ENCODE measurements at regions not wholly inside any gene's neighbourhood (a gene's known extent, or its start where the extent isn't known, plus 50 kb on each side); places are given as distances from the start of the nearest gene placed in this dataset.

- TF ChIP-seq, protein P1, sequence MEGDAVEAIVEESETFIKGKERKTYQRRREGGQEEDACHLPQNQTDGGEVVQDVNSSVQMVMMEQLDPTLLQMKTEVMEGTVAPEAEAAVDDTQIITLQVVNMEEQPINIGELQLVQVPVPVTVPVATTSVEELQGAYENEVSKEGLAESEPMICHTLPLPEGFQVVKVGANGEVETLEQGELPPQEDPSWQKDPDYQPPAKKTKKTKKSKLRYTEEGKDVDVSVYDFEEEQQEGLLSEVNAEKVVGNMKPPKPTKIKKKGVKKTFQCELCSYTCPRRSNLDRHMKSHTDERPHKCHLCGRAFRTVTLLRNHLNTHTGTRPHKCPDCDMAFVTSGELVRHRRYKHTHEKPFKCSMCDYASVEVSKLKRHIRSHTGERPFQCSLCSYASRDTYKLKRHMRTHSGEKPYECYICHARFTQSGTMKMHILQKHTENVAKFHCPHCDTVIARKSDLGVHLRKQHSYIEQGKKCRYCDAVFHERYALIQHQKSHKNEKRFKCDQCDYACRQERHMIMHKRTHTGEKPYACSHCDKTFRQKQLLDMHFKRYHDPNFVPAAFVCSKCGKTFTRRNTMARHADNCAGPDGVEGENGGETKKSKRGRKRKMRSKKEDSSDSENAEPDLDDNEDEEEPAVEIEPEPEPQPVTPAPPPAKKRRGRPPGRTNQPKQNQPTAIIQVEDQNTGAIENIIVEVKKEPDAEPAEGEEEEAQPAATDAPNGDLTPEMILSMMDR (IDR thresholded peaks at IDR 0.05) = no peak
- TF ChIP-seq ZFX (IDR thresholded peaks at IDR 0.05; ENCODE audit: borderline replicate concordance) = no peak
- no peak overlapping the region for H3K27ac ChIP-seq
Measured at GRCh38 chr4:123941306-123941705, 544.7 kb downstream of the SPRY1 start.

GRCh38 chr4:123943976-123944375 lies 547.4 kb downstream of the SPRY1 start:
- TF ChIP-seq ZFX (IDR thresholded peaks at IDR 0.05; ENCODE audit: borderline replicate concordance) = no peak
- H3K27ac ChIP-seq = no peak overlapping the region

- H3K27ac ChIP-seq = no peak overlapping the region
- no peak for TF ChIP-seq ZFX (IDR thresholded peaks at IDR 0.05; ENCODE audit: borderline replicate concordance)
- TF ChIP-seq, protein P1 (IDR thresholded peaks at IDR 0.05) = no peak
Measured at GRCh38 chr4:123945301-123945700, 548.7 kb downstream of the SPRY1 start.

DNA sequence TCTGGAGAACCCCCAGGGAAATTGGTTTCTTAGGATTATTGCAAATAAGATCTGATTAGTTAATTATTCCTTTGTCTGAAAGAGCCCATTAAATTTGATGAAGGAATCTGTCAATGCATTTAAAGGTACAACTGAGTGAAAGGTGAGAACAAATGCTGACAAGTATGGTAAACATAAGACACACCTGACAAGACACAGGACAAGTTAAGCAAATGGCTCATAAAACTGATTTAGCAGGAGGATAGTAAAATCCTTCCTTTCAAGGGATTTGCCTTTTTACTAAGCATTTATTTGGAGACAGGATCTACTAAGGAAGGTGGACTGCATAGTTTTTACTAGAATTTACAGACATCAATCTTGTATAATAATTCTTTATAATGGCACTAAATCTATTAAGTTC lies 553.9 kb downstream of the SPRY1 start:
- TF ChIP-seq, protein P1 (IDR thresholded peaks at IDR 0.05) = no peak
- TF ChIP-seq ZFX (IDR thresholded peaks at IDR 0.05; ENCODE audit: borderline replicate concordance) = no peak
- H3K27ac ChIP-seq = no peak overlapping the region

- TF ChIP-seq, protein P1 (IDR thresholded peaks at IDR 0.05) = no peak
- no peak for TF ChIP-seq ZFX (IDR thresholded peaks at IDR 0.05; ENCODE audit: borderline replicate concordance)
- no peak overlapping the region for H3K27ac ChIP-seq
Measured at GRCh38 chr4:123952530-123953274, 556.1 kb downstream of the SPRY1 start.

GRCh38 chr4:123953566-123953965 lies 557.0 kb downstream of the SPRY1 start:
- TF ChIP-seq ZFX (IDR thresholded peaks at IDR 0.05; ENCODE audit: borderline replicate concordance) = no peak
- TF ChIP-seq, protein P1 (IDR thresholded peaks at IDR 0.05) = no peak
- no peak overlapping the region for H3K27ac ChIP-seq

DNA sequence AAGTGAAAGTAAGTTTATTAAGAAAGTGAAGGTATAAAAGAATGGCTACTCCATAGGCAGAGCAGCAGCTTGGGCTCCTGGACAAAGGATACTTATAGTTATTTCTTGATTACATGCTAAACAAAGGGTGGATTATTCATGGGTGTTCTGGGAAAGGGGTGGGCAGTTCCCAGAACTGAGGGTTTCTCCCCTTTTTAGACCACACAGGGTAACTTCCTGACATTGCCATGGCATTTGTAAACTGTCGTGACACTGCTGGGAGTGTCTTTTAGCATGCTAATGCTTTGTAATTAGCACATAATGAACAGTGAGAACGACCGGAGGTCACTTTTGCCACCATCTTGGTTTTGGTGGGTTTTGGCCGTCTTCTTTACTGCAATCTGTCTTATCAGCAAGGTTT lies 557.6 kb downstream of the SPRY1 start:
- no peak overlapping the region for H3K27ac ChIP-seq
- TF ChIP-seq, protein P1 (IDR thresholded peaks at IDR 0.05) = no peak
- TF ChIP-seq ZFX (IDR thresholded peaks at IDR 0.05; ENCODE audit: borderline replicate concordance) = no peak

Measured in 22Rv1 (cell line).